ENCODE measurements at regions not wholly inside any gene's neighbourhood (a gene's known extent, or its start where the extent isn't known, plus 50 kb on each side); places are given as distances from the start of the nearest gene placed in this dataset.
A peak's percentile ranks its signal among the peaks of the same experiment; 100 is the strongest.

DNA sequence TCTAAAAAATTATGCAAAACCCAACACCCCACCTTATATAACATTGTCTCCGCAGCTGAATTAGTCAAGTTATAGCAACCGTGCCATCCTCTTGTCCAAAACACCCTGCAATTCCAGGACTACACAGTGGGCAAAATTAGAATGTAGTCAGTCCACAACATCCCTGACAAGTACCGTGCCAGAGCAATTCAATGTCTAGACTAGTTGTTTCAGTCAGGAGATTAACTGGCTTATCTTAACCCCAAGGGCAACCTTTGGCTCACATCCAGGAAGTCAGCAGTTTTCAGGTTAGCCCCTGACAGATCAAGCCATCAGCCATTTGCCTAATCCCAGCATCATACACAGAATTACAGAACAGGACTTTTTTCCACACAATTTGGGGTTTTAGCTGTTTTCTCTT, 240.8 kb upstream of the TMEM161B start:
- Histone ChIP-seq H3K14ac (ENCODE audit: low read length) (no peak overlapping the region), H3K9ac (ENCODE audit: low read length) (no peak overlapping the region), H2BK12ac (ENCODE audit: low read length) (no peak overlapping the region), H3K27ac (ENCODE audit: low read depth, low read length) (no peak overlapping the region), H3K4me3 (ENCODE audit: low read depth, low read length) (no peak overlapping the region), H3K4me2 (ENCODE audit: low read length) (no peak overlapping the region), H3K79me2 (ENCODE audit: control insufficient read depth, insufficient read depth, low read length, poor library complexity) (no peaks in the 10 kb centered on the region), H4K12ac (ENCODE audit: low read depth, low read length) (no peak overlapping the region), H2AFZ (ENCODE audit: insufficient read depth, low read length, poor library complexity) (no peak overlapping the region), H3K4ac (ENCODE audit: low read depth, low read length) (no peak overlapping the region), H2BK120ac (ENCODE audit: insufficient read depth, low read length, poor library complexity) (no peak overlapping the region), H2AK5ac (ENCODE audit: low read length) (no peak overlapping the region), H3K9me3 (ENCODE audit: insufficient read depth, low read depth, low read length) (no peaks in the 10 kb centered on the region), H3K36me3 (ENCODE audit: control insufficient read depth in 1 of 2, insufficient read depth in 2 of 2, low read length in 2 of 2) (no peaks in the 10 kb centered on the region), H3K18ac (ENCODE audit: low read length) (no peak overlapping the region), H4K8ac (ENCODE audit: low read depth, low read length) (no peak overlapping the region), H3K23ac (ENCODE audit: low read length) (no peak overlapping the region), H2BK5ac (ENCODE audit: low read depth, low read length, poor library complexity) (no peak overlapping the region), H3K27me3 (ENCODE audit: insufficient read depth, low read length) (no peaks in the 10 kb centered on the region), H3K79me1 (ENCODE audit: low read length) (no peaks in the 10 kb centered on the region), H4K91ac (ENCODE audit: low read depth, low read length) (no peak overlapping the region), H3K4me1 (ENCODE audit: control insufficient read depth in 1 of 2, insufficient read depth in 2 of 2, low read length in 2 of 2) (no peaks in the 10 kb centered on the region)
- no peak for DNase-seq
- WGBS (ENCODE audit: extremely low coverage, insufficient coverage, insufficient read length) = no CpG with 5 or more reads among the region's 3 CpGs

DNA sequence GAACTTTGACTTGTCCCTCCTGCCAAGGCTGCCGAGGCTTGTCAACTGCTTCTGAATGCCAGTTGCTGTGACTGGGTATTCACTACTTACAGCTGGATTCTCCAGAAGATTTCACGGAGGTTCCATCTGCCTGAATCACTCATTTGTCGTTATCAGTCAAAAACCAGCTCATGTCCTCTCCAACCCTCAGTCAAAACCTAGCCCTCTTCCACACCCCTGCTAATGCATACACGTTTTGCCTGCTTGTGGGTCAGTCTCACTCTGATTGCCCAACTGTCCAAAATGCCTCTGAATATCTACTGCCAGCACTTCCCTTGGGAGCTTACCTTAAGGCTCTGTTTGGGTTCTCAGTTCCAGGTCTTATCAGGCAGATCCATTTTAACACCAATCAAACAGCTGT, 238.6 kb upstream of the TMEM161B start:
- H4K12ac ChIP-seq (ENCODE audit: low read depth, low read length) = no peak overlapping the region

DNA sequence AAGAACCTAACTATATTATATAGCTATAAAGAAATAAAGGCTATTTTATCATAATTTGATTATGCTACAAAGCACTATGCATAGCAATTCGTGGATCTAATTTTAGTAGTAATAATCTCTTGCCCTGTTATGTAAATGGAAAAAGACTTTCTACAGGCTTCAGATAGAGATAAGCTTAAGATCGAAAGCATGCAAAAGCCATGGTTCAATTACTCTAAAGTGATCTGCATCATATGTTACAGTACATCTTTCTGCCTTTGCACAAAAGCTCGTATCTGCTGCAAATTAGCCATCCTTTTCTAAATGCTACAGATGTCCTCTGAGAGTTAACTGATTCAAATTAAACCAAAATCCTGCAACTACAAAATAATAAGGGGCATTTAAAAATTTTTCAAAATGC, 234.8 kb upstream of the TMEM161B start:
- no peaks in the 10 kb centered on the region for H3K4me1 ChIP-seq (ENCODE audit: control insufficient read depth in 1 of 2, insufficient read depth in 2 of 2, low read length in 2 of 2)
- H3K36me3 ChIP-seq (ENCODE audit: control insufficient read depth in 1 of 2, insufficient read depth in 2 of 2, low read length in 2 of 2) = no peaks in the 10 kb centered on the region
- H3K79me2 ChIP-seq (ENCODE audit: control insufficient read depth, insufficient read depth, low read length, poor library complexity) = no peaks in the 10 kb centered on the region
- H2AFZ ChIP-seq (ENCODE audit: insufficient read depth, low read length, poor library complexity) = no peak overlapping the region
- no peak overlapping the region for H2AK5ac ChIP-seq (ENCODE audit: low read length)
- no peak for DNase-seq
- no peak overlapping the region for H3K14ac ChIP-seq (ENCODE audit: low read length)
- no peak overlapping the region for H2BK120ac ChIP-seq (ENCODE audit: insufficient read depth, low read length, poor library complexity)
- no peak overlapping the region for H4K8ac ChIP-seq (ENCODE audit: low read depth, low read length)
- no peak overlapping the region for H2BK5ac ChIP-seq (ENCODE audit: low read depth, low read length, poor library complexity)
- no peak overlapping the region for H3K4me2 ChIP-seq (ENCODE audit: low read length)
- H3K27ac ChIP-seq (ENCODE audit: low read depth, low read length) = no peak overlapping the region
- no peak overlapping the region for H4K12ac ChIP-seq (ENCODE audit: low read depth, low read length)
- no peak overlapping the region for H3K4ac ChIP-seq (ENCODE audit: low read depth, low read length)
- no peaks in the 10 kb centered on the region for H3K27me3 ChIP-seq (ENCODE audit: insufficient read depth, low read length)
- no CpG with 5 or more reads among the region's 3 CpGs for WGBS (ENCODE audit: extremely low coverage, insufficient coverage, insufficient read length)
- no peak overlapping the region for H2BK12ac ChIP-seq (ENCODE audit: low read length)
- H3K9me3 ChIP-seq (ENCODE audit: insufficient read depth, low read depth, low read length) = no peaks in the 10 kb centered on the region
- H3K23ac ChIP-seq (ENCODE audit: low read length) = no peak overlapping the region
- no peak overlapping the region for H3K4me3 ChIP-seq (ENCODE audit: low read depth, low read length)
- H3K18ac ChIP-seq (ENCODE audit: low read length) = no peak overlapping the region
- no peak overlapping the region for H3K9ac ChIP-seq (ENCODE audit: low read length)
- no peaks in the 10 kb centered on the region for H3K79me1 ChIP-seq (ENCODE audit: low read length)
- H4K91ac ChIP-seq (ENCODE audit: low read depth, low read length) = no peak overlapping the region

More for the DNA sequence above, 238.6 kb upstream of the TMEM161B start:
- H3K9me3 ChIP-seq (ENCODE audit: insufficient read depth, low read depth, low read length) = no peaks in the 10 kb centered on the region
- H3K9ac ChIP-seq (ENCODE audit: low read length) = no peak overlapping the region
- no peak overlapping the region for H3K23ac ChIP-seq (ENCODE audit: low read length)
- no CpG with 5 or more reads among the region's 4 CpGs for WGBS (ENCODE audit: extremely low coverage, insufficient coverage, insufficient read length)
- H3K4me1 ChIP-seq (ENCODE audit: control insufficient read depth in 1 of 2, insufficient read depth in 2 of 2, low read length in 2 of 2) = no peaks in the 10 kb centered on the region
- H3K27ac ChIP-seq (ENCODE audit: low read depth, low read length) = no peak overlapping the region
- H2BK5ac ChIP-seq (ENCODE audit: low read depth, low read length, poor library complexity) = no peak overlapping the region
- no peak overlapping the region for H3K14ac ChIP-seq (ENCODE audit: low read length)
- no peak overlapping the region for H3K18ac ChIP-seq (ENCODE audit: low read length)
- no peak overlapping the region for H2BK120ac ChIP-seq (ENCODE audit: insufficient read depth, low read length, poor library complexity)
- no peak overlapping the region for H4K8ac ChIP-seq (ENCODE audit: low read depth, low read length)
- peak; percentile 56 to 74 for DNase-seq
- H3K79me2 ChIP-seq (ENCODE audit: control insufficient read depth, insufficient read depth, low read length, poor library complexity) = no peaks in the 10 kb centered on the region
- H3K4me3 ChIP-seq (ENCODE audit: low read depth, low read length) = no peak overlapping the region
- H3K36me3 ChIP-seq (ENCODE audit: control insufficient read depth in 1 of 2, insufficient read depth in 2 of 2, low read length in 2 of 2) = no peaks in the 10 kb centered on the region
- no peaks in the 10 kb centered on the region for H3K79me1 ChIP-seq (ENCODE audit: low read length)
- no peak overlapping the region for H2BK12ac ChIP-seq (ENCODE audit: low read length)
- H3K4me2 ChIP-seq (ENCODE audit: low read length) = no peak overlapping the region
- no peaks in the 10 kb centered on the region for H3K27me3 ChIP-seq (ENCODE audit: insufficient read depth, low read length)
- H2AFZ ChIP-seq (ENCODE audit: insufficient read depth, low read length, poor library complexity) = no peak overlapping the region
- H3K4ac ChIP-seq (ENCODE audit: low read depth, low read length) = no peak overlapping the region
- H2AK5ac ChIP-seq (ENCODE audit: low read length) = no peak overlapping the region
- no peak overlapping the region for H4K91ac ChIP-seq (ENCODE audit: low read depth, low read length)

DNA sequence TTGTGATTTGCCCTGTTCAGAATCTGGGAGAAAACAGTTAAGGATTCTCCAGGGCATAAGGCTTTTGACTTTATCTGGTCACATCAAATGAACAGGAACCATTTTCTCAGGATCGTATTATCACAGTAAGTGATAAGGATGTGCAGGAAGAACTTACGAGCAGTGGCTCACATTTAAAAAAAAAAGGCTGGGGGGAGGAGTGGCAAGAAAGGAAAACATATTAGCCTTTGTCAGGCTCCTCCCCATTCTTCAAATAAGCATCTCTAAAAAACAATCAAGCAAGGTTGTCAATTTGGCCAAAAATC, 234.3 kb upstream of the TMEM161B start:
- H3K79me1 ChIP-seq (ENCODE audit: low read length) = no peaks in the 10 kb centered on the region
- no peak overlapping the region for H4K91ac ChIP-seq (ENCODE audit: low read depth, low read length)
- no peaks in the 10 kb centered on the region for H3K4me1 ChIP-seq (ENCODE audit: control insufficient read depth in 1 of 2, insufficient read depth in 2 of 2, low read length in 2 of 2)
- H3K4me2 ChIP-seq (ENCODE audit: low read length) = no peak overlapping the region
- no peak overlapping the region for H2AFZ ChIP-seq (ENCODE audit: insufficient read depth, low read length, poor library complexity)
- no peak overlapping the region for H3K18ac ChIP-seq (ENCODE audit: low read length)
- no peak overlapping the region for H3K14ac ChIP-seq (ENCODE audit: low read length)
- H3K4me3 ChIP-seq (ENCODE audit: low read depth, low read length) = no peak overlapping the region
- H3K23ac ChIP-seq (ENCODE audit: low read length) = no peak overlapping the region
- H2BK12ac ChIP-seq (ENCODE audit: low read length) = no peak overlapping the region
- H2AK5ac ChIP-seq (ENCODE audit: low read length) = no peak overlapping the region
- H2BK120ac ChIP-seq (ENCODE audit: insufficient read depth, low read length, poor library complexity) = no peak overlapping the region
- no peak overlapping the region for H4K12ac ChIP-seq (ENCODE audit: low read depth, low read length)
- H3K9me3 ChIP-seq (ENCODE audit: insufficient read depth, low read depth, low read length) = no peaks in the 10 kb centered on the region
- DNase-seq = no peak
- H3K36me3 ChIP-seq (ENCODE audit: control insufficient read depth in 1 of 2, insufficient read depth in 2 of 2, low read length in 2 of 2) = no peaks in the 10 kb centered on the region
- H3K27ac ChIP-seq (ENCODE audit: low read depth, low read length) = no peak overlapping the region
- H2BK5ac ChIP-seq (ENCODE audit: low read depth, low read length, poor library complexity) = no peak overlapping the region
- no peak overlapping the region for H3K9ac ChIP-seq (ENCODE audit: low read length)
- no peaks in the 10 kb centered on the region for H3K79me2 ChIP-seq (ENCODE audit: control insufficient read depth, insufficient read depth, low read length, poor library complexity)
- WGBS (ENCODE audit: extremely low coverage, insufficient coverage, insufficient read length) = no CpG with 5 or more reads among the region's 2 CpGs
- H3K4ac ChIP-seq (ENCODE audit: low read depth, low read length) = no peak overlapping the region
- no peak overlapping the region for H4K8ac ChIP-seq (ENCODE audit: low read depth, low read length)
- no peaks in the 10 kb centered on the region for H3K27me3 ChIP-seq (ENCODE audit: insufficient read depth, low read length)

Data from trophoblast cell (in vitro differentiated cells and primary cell).